Endothelial cell of umbilical vein (primary cell): ENCODE measurements at regions not wholly inside any gene's neighbourhood (a gene's known extent, or its start where the extent isn't known, plus 50 kb on each side); places are given as distances from the start of the nearest gene placed in this dataset.

Experiments used
- BruUV-seq: library from RNA; stranded (reverse); fragments of 400-500 nt; replicated peaks from 2 replicates; lab custom pipeline; 2021; lab: Mats Ljungman, UMichigan
- CTCF ChIA-PET: fragments of 300-600, 350-600 bp; sonication (Branson Sonifier 250); formaldehyde crosslinking; loops from one replicate; lab custom pipeline; 2021; ENCODE audit warnings: antibody characterized with exemption, inconsistent platforms; lab: Charles Lee
- POLR2A ChIA-PET: fragments of 300-600, 350-600 bp; sonication (Branson Sonifier 250); formaldehyde crosslinking; loops from one replicate; lab custom pipeline; 2021; ENCODE audit warnings: antibody characterized with exemption, inconsistent platforms; lab: Charles Lee
- DNase-seq: peaks from one replicate; pipeline ENCODE4 v3.0.0-alpha.2; 2011; ENCODE audit warnings: low read depth, low spot score
- FAIRE-seq: peaks from 2 replicates; lab custom pipeline; 2011; peaks lifted over from hg19 to GRCh38; lab: Jason Lieb, UNC
- H2AFZ ChIP-seq: 2 replicates; pipeline ENCODE4 v1.6.0; 2012; ENCODE audit warnings: low read depth, low read length, control low read depth, inconsistent platforms
- H3K27ac ChIP-seq: 2 replicates; pipeline ENCODE4 v1.5.1; 2011; ENCODE audit warnings: low read depth, mild to moderate bottlenecking, control low read depth, low read length, moderate library complexity; ENCODE audit not compliant: insufficient read depth
- H3K27me3 ChIP-seq, 2 experiments: 2 replicates each; pipeline versions ENCODE4 v1.6.0 to v1.6.1; 2011; ENCODE audit warnings: low read length in 2 of 2, mixed read lengths in 1 of 2; ENCODE audit not compliant: control insufficient read depth in 2 of 2, insufficient read depth in 2 of 2
- H3K36me3 ChIP-seq, 2 experiments: 2 replicates in 1 of 2; 3 replicates in 1 of 2; pipeline ENCODE4 v1.5.1; 2011; ENCODE audit warnings: low read length in 2 of 2, mild to moderate bottlenecking in 1 of 2, moderate library complexity in 1 of 2; ENCODE audit not compliant: control insufficient read depth in 2 of 2, insufficient read depth in 2 of 2; ENCODE audit errors: extremely low read depth in 1 of 2
- H3K4me1 ChIP-seq: 3 replicates; pipeline ENCODE4 v1.5.1; 2011; ENCODE audit warnings: mild to moderate bottlenecking, low read length; ENCODE audit not compliant: control insufficient read depth, insufficient read depth; ENCODE audit errors: extremely low read depth
- H3K4me2 ChIP-seq: 2 replicates; pipeline ENCODE4 v1.6.1; 2011; ENCODE audit warnings: low read length, control low read depth, mixed read lengths; ENCODE audit not compliant: insufficient read depth
- H3K4me3 ChIP-seq, 3 experiments: fragments of 200-600 bp in 1 of 3; sonication (generic), shearing (Covaris generic) in 1 of 3; replicated peaks in 1 of 3; 2 replicates each; pipeline ENCODE4 v1.5.1; 2011 to 2016; ENCODE audit warnings: control low read depth in 3 of 3, low read length in 3 of 3, mild to moderate bottlenecking in 2 of 3, inconsistent platforms in 1 of 3, low read depth in 1 of 3, moderate library complexity in 1 of 3; ENCODE audit not compliant: insufficient read depth in 1 of 3
- H3K79me2 ChIP-seq: 2 replicates; pipeline ENCODE4 v1.6.0; 2012; ENCODE audit warnings: low read length, inconsistent platforms; ENCODE audit not compliant: control insufficient read depth, insufficient read depth
- H3K9ac ChIP-seq: replicated peaks from 2 replicates; pipeline ENCODE3; 2011; ENCODE audit warnings: low read length, control low read depth; ENCODE audit not compliant: insufficient read depth; ENCODE audit errors: extremely low read depth
- H3K9me1 ChIP-seq: replicated peaks from 3 replicates; pipeline ENCODE4 v1.6.0; 2011; ENCODE audit warnings: mild to moderate bottlenecking, low read length; ENCODE audit not compliant: control insufficient read depth, insufficient read depth; ENCODE audit errors: extremely low read depth
- H3K9me3 ChIP-seq: replicated peaks from 2 replicates; pipeline ENCODE4 v1.5.1; 2012; ENCODE audit warnings: low read length, inconsistent platforms; ENCODE audit not compliant: control insufficient read depth, insufficient read depth
- H4K20me1 ChIP-seq: replicated peaks from 2 replicates; pipeline ENCODE3; 2011; ENCODE audit warnings: mild to moderate bottlenecking, low read length; ENCODE audit not compliant: control insufficient read depth, insufficient read depth; ENCODE audit errors: extremely low read depth
- EZH2 ChIP-seq: IDR thresholded peaks from 2 replicates; pipeline ENCODE4 v1.6.1; 2012; ENCODE audit warnings: borderline replicate concordance, low read depth, mild to moderate bottlenecking, moderate library complexity, low read length, inconsistent platforms; ENCODE audit not compliant: severe bottlenecking
- FOS ChIP-seq: IDR thresholded peaks from 2 replicates; pipeline ENCODE4 v1.6.1; 2011; ENCODE audit warnings: mild to moderate bottlenecking, low read length, moderate library complexity, borderline replicate concordance; ENCODE audit not compliant: insufficient read depth
- GATA2 ChIP-seq: IDR thresholded peaks from 2 replicates; pipeline ENCODE4 v1.7.0; 2011; ENCODE audit warnings: low read depth, mild to moderate bottlenecking, moderate library complexity, mixed read lengths, low read length; ENCODE audit not compliant: insufficient read length, insufficient read depth
- JUN ChIP-seq: IDR thresholded peaks from 2 replicates; pipeline ENCODE4 v1.6.1; 2011; ENCODE audit warnings: borderline replicate concordance, low read depth; ENCODE audit not compliant: insufficient read length, insufficient read depth
- MAX ChIP-seq: IDR thresholded peaks from 2 replicates; pipeline ENCODE4 v1.6.1; 2011; ENCODE audit not compliant: insufficient read depth, insufficient read length
- MYC ChIP-seq: IDR thresholded peaks from one replicate; pipeline ENCODE4 v1.6.1; 2011; ENCODE audit warnings: mild to moderate bottlenecking, low read depth, low read length
- POLR2A ChIP-seq: IDR thresholded peaks from 2 replicates; pipeline ENCODE4 v1.6.1; 2012; ENCODE audit warnings: low read depth, mild to moderate bottlenecking, control low read depth, low read length
- POLR2AphosphoS5 ChIP-seq: IDR thresholded peaks from 2 replicates; pipeline ENCODE4 v1.6.1; 2012; ENCODE audit warnings: low read depth, mild to moderate bottlenecking, control low read depth, low read length, moderate library complexity; ENCODE audit not compliant: insufficient read depth
- dilution Hi-C: fragments of 300-500 bp; cut with MboI; formaldehyde crosslinking; loops from one replicate; pipeline ENCODE4 v1.15.0; 2019; ENCODE audit warnings: low sequenced_read_pairs; ENCODE audit not compliant: extremely low pct_ligation_motif_present
- intact Hi-C: fragments of 100-400 bp; cut with micrococcal nuclease; formaldehyde crosslinking; loops from one replicate; pipeline ENCODE4 v1.10.0; 2022
- TF ChIP-seq, protein P1 (sequence below), 2 donors: IDR thresholded peaks; 1 replicate in 1 of 2; 2 replicates in 1 of 2; pipeline ENCODE4 v1.5.1; 2011; ENCODE audit warnings: low read length in 2 of 2, mild to moderate bottlenecking in 2 of 2, moderate library complexity in 2 of 2, control low read depth in 1 of 2, inconsistent platforms in 1 of 2, low read depth in 1 of 2; ENCODE audit not compliant: insufficient read depth in 1 of 2; ENCODE audit errors: extremely low read depth in 1 of 2

GRCh38 chr15:93980261-93980911 lies 251.0 kb upstream of the MCTP2 start:
- no peaks in the 10 kb centered on the region for H3K9me1 ChIP-seq
- dilution Hi-C loops (no loop called here), intact Hi-C loops (no loop called here)
- no peak overlapping the region for H3K4me2 ChIP-seq
- no peaks in the 10 kb centered on the region for H3K27me3 ChIP-seq
- H3K9ac ChIP-seq = no peak overlapping the region
- no peaks in the 10 kb centered on the region for H3K79me2 ChIP-seq
- no peak overlapping the region for H3K4me3 ChIP-seq
- H3K4me1 ChIP-seq = no peaks in the 10 kb centered on the region
- H3K36me3 ChIP-seq = no peaks in the 10 kb centered on the region
- FAIRE-seq (no peak), DNase-seq (no peak)
- no peak overlapping the region for H3K27ac ChIP-seq
- no TSS peak for BruUV-seq
- H3K9me3 ChIP-seq = no peaks in the 10 kb centered on the region
- TF ChIP-seq EZH2 (no peak), FOS (no peak), MYC (no peak), POLR2A (no peak)
- TF ChIP-seq, protein P1, sequence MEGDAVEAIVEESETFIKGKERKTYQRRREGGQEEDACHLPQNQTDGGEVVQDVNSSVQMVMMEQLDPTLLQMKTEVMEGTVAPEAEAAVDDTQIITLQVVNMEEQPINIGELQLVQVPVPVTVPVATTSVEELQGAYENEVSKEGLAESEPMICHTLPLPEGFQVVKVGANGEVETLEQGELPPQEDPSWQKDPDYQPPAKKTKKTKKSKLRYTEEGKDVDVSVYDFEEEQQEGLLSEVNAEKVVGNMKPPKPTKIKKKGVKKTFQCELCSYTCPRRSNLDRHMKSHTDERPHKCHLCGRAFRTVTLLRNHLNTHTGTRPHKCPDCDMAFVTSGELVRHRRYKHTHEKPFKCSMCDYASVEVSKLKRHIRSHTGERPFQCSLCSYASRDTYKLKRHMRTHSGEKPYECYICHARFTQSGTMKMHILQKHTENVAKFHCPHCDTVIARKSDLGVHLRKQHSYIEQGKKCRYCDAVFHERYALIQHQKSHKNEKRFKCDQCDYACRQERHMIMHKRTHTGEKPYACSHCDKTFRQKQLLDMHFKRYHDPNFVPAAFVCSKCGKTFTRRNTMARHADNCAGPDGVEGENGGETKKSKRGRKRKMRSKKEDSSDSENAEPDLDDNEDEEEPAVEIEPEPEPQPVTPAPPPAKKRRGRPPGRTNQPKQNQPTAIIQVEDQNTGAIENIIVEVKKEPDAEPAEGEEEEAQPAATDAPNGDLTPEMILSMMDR (IDR thresholded peaks at IDR 0.05; ENCODE audit: extremely low read depth in 1 of 2, insufficient read depth in 1 of 2, low read depth in 1 of 2, low read length in 2 of 2) = no peak
- H4K20me1 ChIP-seq = no peaks in the 10 kb centered on the region
- ChIA-PET POLR2A (no interaction called here), CTCF (no interaction called here)
- H2AFZ ChIP-seq = no peak overlapping the region

- ChIA-PET POLR2A (no interaction called here), CTCF (no interaction called here)
- no peak overlapping the region for H3K4me2 ChIP-seq
- H3K27me3 ChIP-seq = no peaks in the 10 kb centered on the region
- H3K9me1 ChIP-seq = no peaks in the 10 kb centered on the region
- FAIRE-seq = no peak
- no peaks in the 10 kb centered on the region for H3K4me1 ChIP-seq
- H3K27ac ChIP-seq = no peak overlapping the region
- H3K36me3 ChIP-seq = no peaks in the 10 kb centered on the region
- no peaks in the 10 kb centered on the region for H3K79me2 ChIP-seq
- no peaks in the 10 kb centered on the region for H4K20me1 ChIP-seq
- H3K9ac ChIP-seq = no peak overlapping the region
- TF ChIP-seq FOS (no peak), JUN (no peak), GATA2 (no peak), POLR2AphosphoS5 (no peak), MYC (no peak), MAX (no peak), EZH2 (no peak), POLR2A (no peak)
- TF ChIP-seq, protein P1 (IDR thresholded peaks at IDR 0.05; ENCODE audit: extremely low read depth in 1 of 2, insufficient read depth in 1 of 2, low read depth in 1 of 2, low read length in 2 of 2) = no peak
- no peak overlapping the region for H2AFZ ChIP-seq
- no peak for DNase-seq
- intact Hi-C loops = no loop called here
- H3K9me3 ChIP-seq = no peaks in the 10 kb centered on the region
- BruUV-seq = no TSS peak
- dilution Hi-C loops = no loop called here
- H3K4me3 ChIP-seq = no peak overlapping the region
These were observed 256.4 kb upstream of the MCTP2 start for GRCh38 chr15:93974804-93975481.
